MM.1S (cell line): ENCODE measurements at regions not wholly inside any gene's neighbourhood (a gene's known extent, or its start where the extent isn't known, plus 50 kb on each side); places are given as distances from the start of the nearest gene placed in this dataset.

Experiments used
- CTCF ChIP-seq: fragments of 300-600 bp; sonication (generic); IDR thresholded peaks from 2 replicates; pipeline ENCODE4 v1.5.1; 2016; ENCODE audit warnings: antibody characterized with exemption, low read length, mixed read lengths
- EZH2 ChIP-seq: fragments of 300-600 bp; sonication (generic); optimal IDR thresholded peaks from 2 replicates; pipeline ENCODE3; 2017; ENCODE audit warnings: low read depth, mild to moderate bottlenecking, antibody characterized with exemption, low read length, mixed read lengths

GRCh38 chr18:26657631-26658581, 109.6 kb upstream of the KCTD1 start:
- TF ChIP-seq CTCF (no peak), EZH2 (no peak)
